ENCODE measurements at regions not wholly inside any gene's neighbourhood (a gene's known extent, or its start where the extent isn't known, plus 50 kb on each side); places are given as distances from the start of the nearest gene placed in this dataset.

- no peak for DNase-seq (ENCODE audit: extremely low spot score in 2 of 2)
- no peaks in the 10 kb centered on the region for H3K36me3 ChIP-seq
- peak overlapping the region; percentile 92 for H3K27ac ChIP-seq
- TF ChIP-seq CTCF (IDR thresholded peaks at IDR 0.05), result no peak
- no peak for TF ChIP-seq POLR2AphosphoS5 (IDR thresholded peaks at IDR 0.05; ENCODE audit: insufficient read depth in 1 of 2, low read depth in 1 of 2)
- no peak for TF ChIP-seq POLR2A (IDR thresholded peaks at IDR 0.05)
- peaks cover 53% of the 10 kb centered on the region for H3K4me1 ChIP-seq
- H3K9me3 ChIP-seq, result no peaks in the 10 kb centered on the region
- no peaks in the 10 kb centered on the region for H3K27me3 ChIP-seq
- peak overlapping the region in 1 of 2 donors; percentile 45 for H3K4me3 ChIP-seq
- intact Hi-C loops (cut with DNase I), result loop anchor here (5.0 to 10.0 kb wide), 2 partner anchors 108 to 336 kb away; partner anchors contain the start of gene AFTPH
Observed at GRCh38 chr2:64860276-64860885, 128.8 kb upstream of the SLC1A4 start.

GRCh38 chr2:64860936-64861335 lies 128.3 kb upstream of the SLC1A4 start:
- TF ChIP-seq POLR2A (IDR thresholded peaks at IDR 0.05), result no peak
- TF ChIP-seq CTCF (IDR thresholded peaks at IDR 0.05), result no peak
- TF ChIP-seq POLR2AphosphoS5 (IDR thresholded peaks at IDR 0.05; ENCODE audit: insufficient read depth in 1 of 2, low read depth in 1 of 2), result no peak
- no peaks in the 10 kb centered on the region for H3K36me3 ChIP-seq
- H3K9me3 ChIP-seq, result no peaks in the 10 kb centered on the region
- H3K27ac ChIP-seq, result peak overlapping the region; percentile 92
- intact Hi-C loops (cut with DNase I), result loop anchor here (5.0 to 10.0 kb wide), 2 partner anchors 109 to 336 kb away; partner anchors contain the start of gene AFTPH
- no peaks in the 10 kb centered on the region for H3K27me3 ChIP-seq
- peaks cover 56% of the 10 kb centered on the region for H3K4me1 ChIP-seq
- H3K4me3 ChIP-seq, result no peak overlapping the region
- no peak for DNase-seq (ENCODE audit: extremely low spot score in 2 of 2)

- H3K27ac ChIP-seq, result peak overlapping the region; percentile 92
- TF ChIP-seq CTCF (IDR thresholded peaks at IDR 0.05) (no peak), POLR2A (IDR thresholded peaks at IDR 0.05) (no peak), POLR2AphosphoS5 (IDR thresholded peaks at IDR 0.05; ENCODE audit: insufficient read depth in 1 of 2, low read depth in 1 of 2) (no peak)
- DNase-seq (ENCODE audit: extremely low spot score in 2 of 2), result no peak
- H3K4me3 ChIP-seq, result no peak overlapping the region
- intact Hi-C loops (cut with DNase I), result loop anchor here (5.0 to 10.0 kb wide), 2 partner anchors 109 to 337 kb away; partner anchors contain the start of gene AFTPH
- no peaks in the 10 kb centered on the region for H3K9me3 ChIP-seq
- H3K27me3 ChIP-seq, result no peaks in the 10 kb centered on the region
- H3K4me1 ChIP-seq, result peaks cover 62% of the 10 kb centered on the region
- H3K36me3 ChIP-seq, result no peaks in the 10 kb centered on the region
Observed at GRCh38 chr2:64861452-64862397, 127.5 kb upstream of the SLC1A4 start.

GRCh38 chr2:64862623-64863022 lies 126.6 kb upstream of the SLC1A4 start:
- H3K27ac ChIP-seq, result no peak overlapping the region
- TF ChIP-seq POLR2A (IDR thresholded peaks at IDR 0.05) (no peak), CTCF (IDR thresholded peaks at IDR 0.05) (no peak), POLR2AphosphoS5 (IDR thresholded peaks at IDR 0.05; ENCODE audit: insufficient read depth in 1 of 2, low read depth in 1 of 2) (no peak)
- peaks cover 54% of the 10 kb centered on the region for H3K4me1 ChIP-seq
- DNase-seq (ENCODE audit: extremely low spot score in 2 of 2), result no peak
- no peaks in the 10 kb centered on the region for H3K9me3 ChIP-seq
- no peaks in the 10 kb centered on the region for H3K27me3 ChIP-seq
- no peaks in the 10 kb centered on the region for H3K36me3 ChIP-seq
- intact Hi-C loops (cut with DNase I), result loop anchor here (5.0 to 10.0 kb wide), 2 partner anchors 110 to 338 kb away; partner anchors contain the start of gene AFTPH
- H3K4me3 ChIP-seq, result no peak overlapping the region
